Activated naive CD8-positive, alpha-beta T cell (primary cell): ENCODE measurements at regions not wholly inside any gene's neighbourhood (a gene's known extent, or its start where the extent isn't known, plus 50 kb on each side); places are given as distances from the start of the nearest gene placed in this dataset.
"Not testable (repeated sequence)": the region's sequence is repeated elsewhere in the genome, so short reads cannot be mapped to it uniquely, and the experiment has no call there.

ENCODE experiments used
- H3K27ac Mint-ChIP-seq: one replicate; pipeline ENCODE4 v1.8.0; 2021; ENCODE audit warnings: mixed read lengths
- H3K27me3 Mint-ChIP-seq: one replicate; pipeline ENCODE4 v1.8.0; 2021; ENCODE audit warnings: mixed read lengths
- H3K36me3 Mint-ChIP-seq: one replicate; pipeline ENCODE4 v1.8.0; 2021; ENCODE audit warnings: mixed read lengths
- H3K4me1 Mint-ChIP-seq: one replicate; pipeline ENCODE4 v1.8.0; 2021; ENCODE audit warnings: low read depth, mixed read lengths
- H3K4me3 Mint-ChIP-seq: one replicate; pipeline ENCODE4 v1.8.0; 2021; ENCODE audit warnings: mild to moderate bottlenecking, mixed read lengths
- H3K9me3 Mint-ChIP-seq: one replicate; pipeline ENCODE4 v1.8.0; 2021; ENCODE audit warnings: low read depth, mixed read lengths

DNA sequence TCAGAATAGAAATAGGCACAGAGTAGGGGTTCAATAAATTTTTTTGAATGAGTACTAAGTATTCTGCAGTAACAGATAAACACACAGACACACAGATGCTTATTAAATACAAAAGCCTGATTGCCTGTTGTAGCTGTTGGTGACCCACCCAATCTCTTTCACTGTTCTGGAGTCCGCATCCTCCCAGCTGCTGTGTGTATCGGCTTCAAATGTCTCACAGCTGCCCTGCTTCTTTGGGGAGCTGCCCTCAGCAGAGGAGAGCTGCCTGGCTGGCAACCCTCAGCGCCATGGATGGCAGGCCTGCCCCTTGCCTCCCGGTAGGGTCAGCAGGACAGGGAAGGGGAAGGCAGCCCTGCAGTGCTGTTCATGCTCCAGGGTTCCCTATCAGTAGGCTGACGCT, 50.5 kb upstream of the PRNP start:
- Mint-ChIP-seq H3K36me3 (no peaks in the 10 kb centered on the region), H3K9me3 (no peaks in the 10 kb centered on the region), H3K4me3 (no peak overlapping the region), H3K4me1 (no peaks in the 10 kb centered on the region), H3K27ac (no peak overlapping the region), H3K27me3 (no peaks in the 10 kb centered on the region)

DNA sequence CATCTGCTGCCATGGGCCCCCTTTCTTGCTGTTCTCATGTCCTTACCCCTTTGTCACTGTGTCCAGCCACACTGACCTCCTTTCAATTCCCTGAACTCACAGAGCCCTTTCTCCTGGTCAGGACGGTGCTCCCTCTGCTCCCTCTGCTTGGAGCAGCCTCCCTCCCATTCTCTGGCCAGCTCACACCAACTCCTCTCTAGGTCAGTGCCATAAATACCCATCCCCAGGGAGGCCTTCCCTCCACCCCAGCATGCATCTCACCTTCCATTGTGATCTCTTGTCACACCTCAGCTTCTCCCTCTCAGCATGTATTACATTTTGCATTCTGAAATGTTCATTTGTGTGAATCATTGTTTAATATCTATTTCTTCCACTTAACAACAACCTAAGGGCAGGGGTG, 50.9 kb upstream of the PRNP start:
- H3K4me3 Mint-ChIP-seq: no peak overlapping the region
- H3K36me3 Mint-ChIP-seq: no peaks in the 10 kb centered on the region
- H3K27ac Mint-ChIP-seq: no peak overlapping the region
- no peaks in the 10 kb centered on the region for H3K4me1 Mint-ChIP-seq
- no peaks in the 10 kb centered on the region for H3K27me3 Mint-ChIP-seq
- no peaks in the 10 kb centered on the region for H3K9me3 Mint-ChIP-seq

- H3K9me3 Mint-ChIP-seq: no peaks in the 10 kb centered on the region
- no peaks in the 10 kb centered on the region for H3K4me1 Mint-ChIP-seq
- no peak overlapping the region for H3K4me3 Mint-ChIP-seq
- H3K27ac Mint-ChIP-seq: no peak overlapping the region
- no peaks in the 10 kb centered on the region for H3K36me3 Mint-ChIP-seq
- H3K27me3 Mint-ChIP-seq: no peaks in the 10 kb centered on the region
These were observed 52.5 kb upstream of the PRNP start for GRCh38 chr20:4633780-4634179.

GRCh38 chr20:4633379-4633778, 52.9 kb upstream of the PRNP start:
- H3K27ac Mint-ChIP-seq: no peak overlapping the region
- H3K36me3 Mint-ChIP-seq: no peaks in the 10 kb centered on the region
- H3K4me3 Mint-ChIP-seq: no peak overlapping the region
- no peaks in the 10 kb centered on the region for H3K4me1 Mint-ChIP-seq
- H3K9me3 Mint-ChIP-seq: no peaks in the 10 kb centered on the region
- no peaks in the 10 kb centered on the region for H3K27me3 Mint-ChIP-seq

DNA sequence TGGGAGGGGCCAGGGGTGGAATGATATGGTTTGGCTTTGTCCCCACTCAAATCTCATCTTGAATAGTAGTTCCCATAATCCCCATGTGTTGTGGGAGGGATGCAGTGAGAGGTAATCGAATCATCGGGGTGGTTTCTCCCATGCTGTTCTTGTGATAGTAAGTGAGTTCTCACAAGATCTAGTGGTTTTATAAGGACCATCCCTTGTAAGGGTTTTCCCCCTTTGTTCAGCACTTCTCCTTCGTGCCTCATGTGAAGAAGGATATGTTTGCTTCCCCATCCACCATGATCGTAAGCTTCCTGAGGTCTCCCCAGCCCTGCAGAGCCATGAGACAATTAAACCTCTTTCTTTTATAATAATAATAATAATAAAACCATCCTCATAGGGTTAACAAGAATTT, 53.4 kb upstream of the PRNP start:
- no peaks in the 10 kb centered on the region for H3K4me1 Mint-ChIP-seq
- no peaks in the 10 kb centered on the region for H3K9me3 Mint-ChIP-seq
- no peaks in the 10 kb centered on the region for H3K27me3 Mint-ChIP-seq
- no peak overlapping the region for H3K4me3 Mint-ChIP-seq
- no peak overlapping the region for H3K27ac Mint-ChIP-seq
- no peaks in the 10 kb centered on the region for H3K36me3 Mint-ChIP-seq

- H3K27me3 Mint-ChIP-seq: peaks cover 11% of the 10 kb centered on the region
- H3K9me3 Mint-ChIP-seq: no peaks in the 10 kb centered on the region
- no peak overlapping the region for H3K4me3 Mint-ChIP-seq
- H3K4me1 Mint-ChIP-seq: no peaks in the 10 kb centered on the region
- no peak overlapping the region for H3K27ac Mint-ChIP-seq
- H3K36me3 Mint-ChIP-seq: peaks cover 4% of the 10 kb centered on the region
These were observed 60.0 kb upstream of the PRNP start for GRCh38 chr20:4626228-4626627.

DNA sequence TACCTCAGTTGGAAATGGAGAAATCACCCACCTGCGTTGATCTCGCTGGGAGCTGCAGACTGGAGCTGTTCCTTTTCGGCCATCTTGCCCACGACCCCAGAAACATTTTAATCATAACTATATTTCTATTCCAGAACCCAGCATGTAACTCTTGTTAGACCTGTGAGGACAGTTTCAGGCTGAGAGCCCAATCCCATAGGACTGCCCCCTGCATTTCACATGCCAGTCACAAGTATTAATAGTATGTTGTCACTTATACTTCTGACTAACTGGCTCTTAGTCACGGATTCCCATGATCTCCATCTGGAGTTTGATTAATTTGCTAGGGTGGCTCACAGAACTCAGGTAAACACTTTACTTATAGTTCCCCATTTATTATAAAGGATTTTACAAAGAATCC, 60.6 kb upstream of the PRNP start:
- H3K4me1 Mint-ChIP-seq: no peaks in the 10 kb centered on the region
- peaks cover 4% of the 10 kb centered on the region for H3K36me3 Mint-ChIP-seq
- no peak overlapping the region for H3K4me3 Mint-ChIP-seq
- H3K27ac Mint-ChIP-seq: no peak overlapping the region
- H3K9me3 Mint-ChIP-seq: no peaks in the 10 kb centered on the region
- peaks cover 11% of the 10 kb centered on the region for H3K27me3 Mint-ChIP-seq

GRCh38 chr20:4624675-4625336, 61.5 kb upstream of the PRNP start:
- H3K27ac Mint-ChIP-seq, H3K4me3 Mint-ChIP-seq, H3K9me3 Mint-ChIP-seq, H3K4me1 Mint-ChIP-seq, H3K36me3 Mint-ChIP-seq: not testable (repeated sequence)
- H3K27me3 Mint-ChIP-seq: peaks cover 11% of the 10 kb centered on the region

- not testable (repeated sequence) for H3K27ac Mint-ChIP-seq, H3K4me1 Mint-ChIP-seq, H3K36me3 Mint-ChIP-seq, H3K9me3 Mint-ChIP-seq, H3K27me3 Mint-ChIP-seq, H3K4me3 Mint-ChIP-seq
These were observed 67.1 kb upstream of the PRNP start for GRCh38 chr20:4619144-4619543.

GRCh38 chr20:4617484-4617883, 68.8 kb upstream of the PRNP start:
- H3K9me3 Mint-ChIP-seq: no peaks in the 10 kb centered on the region
- no peak overlapping the region for H3K27ac Mint-ChIP-seq
- no peaks in the 10 kb centered on the region for H3K4me1 Mint-ChIP-seq
- peaks cover 3% of the 10 kb centered on the region for H3K27me3 Mint-ChIP-seq
- peaks cover 2% of the 10 kb centered on the region for H3K36me3 Mint-ChIP-seq
- H3K4me3 Mint-ChIP-seq: no peak overlapping the region

GRCh38 chr20:4617019-4617418, 69.2 kb upstream of the PRNP start:
- H3K4me3 Mint-ChIP-seq: no peak overlapping the region
- no peaks in the 10 kb centered on the region for H3K9me3 Mint-ChIP-seq
- H3K4me1 Mint-ChIP-seq: no peaks in the 10 kb centered on the region
- no peaks in the 10 kb centered on the region for H3K36me3 Mint-ChIP-seq
- no peak overlapping the region for H3K27ac Mint-ChIP-seq
- no peaks in the 10 kb centered on the region for H3K27me3 Mint-ChIP-seq

GRCh38 chr20:4613718-4614620, 72.3 kb upstream of the PRNP start:
- Mint-ChIP-seq H3K9me3 (no peaks in the 10 kb centered on the region), H3K36me3 (no peaks in the 10 kb centered on the region), H3K27ac (no peak overlapping the region), H3K4me3 (no peak overlapping the region), H3K27me3 (no peaks in the 10 kb centered on the region), H3K4me1 (no peaks in the 10 kb centered on the region)

DNA sequence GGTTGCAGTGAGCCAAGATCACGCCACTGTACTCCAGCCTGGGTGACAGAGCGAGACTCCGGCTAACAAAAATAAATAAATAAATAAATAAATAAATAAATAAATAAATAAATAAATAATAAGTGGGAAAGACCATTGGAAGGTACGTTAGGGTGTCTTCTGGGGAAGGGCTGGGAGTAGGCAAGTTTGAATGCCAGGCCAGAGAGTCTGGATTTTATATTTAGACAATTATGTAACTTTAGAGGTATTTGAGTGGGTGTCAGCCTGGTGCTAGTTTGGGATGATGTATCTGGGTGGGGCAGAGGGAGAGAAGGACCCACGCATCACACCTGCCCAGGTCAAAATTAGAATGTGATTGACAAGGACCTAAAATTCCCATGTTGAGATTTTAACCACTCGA, 73.1 kb upstream of the PRNP start:
- no peaks in the 10 kb centered on the region for H3K4me1 Mint-ChIP-seq
- no peak overlapping the region for H3K27ac Mint-ChIP-seq
- H3K36me3 Mint-ChIP-seq: no peaks in the 10 kb centered on the region
- no peaks in the 10 kb centered on the region for H3K9me3 Mint-ChIP-seq
- no peaks in the 10 kb centered on the region for H3K27me3 Mint-ChIP-seq
- no peak overlapping the region for H3K4me3 Mint-ChIP-seq

GRCh38 chr20:4610871-4611270, 75.4 kb upstream of the PRNP start:
- no peak overlapping the region for H3K27ac Mint-ChIP-seq
- no peaks in the 10 kb centered on the region for H3K4me1 Mint-ChIP-seq
- no peak overlapping the region for H3K4me3 Mint-ChIP-seq
- H3K36me3 Mint-ChIP-seq: no peaks in the 10 kb centered on the region
- H3K9me3 Mint-ChIP-seq: no peaks in the 10 kb centered on the region
- peaks cover 2% of the 10 kb centered on the region for H3K27me3 Mint-ChIP-seq

DNA sequence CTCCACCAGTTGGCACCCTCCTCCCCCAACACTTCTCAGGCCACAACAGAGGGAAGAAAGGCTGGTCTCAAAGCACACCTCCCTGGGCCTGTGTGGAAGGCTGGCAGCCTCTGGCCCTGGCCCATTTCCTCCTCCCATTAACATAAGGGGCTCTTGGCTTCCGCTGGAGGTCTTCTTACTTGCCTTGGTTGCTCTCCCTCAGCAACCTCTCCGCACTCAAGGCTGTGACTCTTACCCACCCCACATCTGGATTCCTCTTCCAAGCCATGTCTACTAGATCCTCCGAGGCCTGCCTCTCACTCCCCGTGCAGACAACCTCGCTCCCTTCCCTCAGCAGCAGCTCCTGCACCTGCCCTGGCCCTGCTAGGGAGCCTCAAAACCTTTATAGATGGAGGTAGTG, 76.7 kb upstream of the PRNP start:
- Mint-ChIP-seq H3K27me3 (peaks cover 2% of the 10 kb centered on the region), H3K27ac (no peak overlapping the region), H3K4me3 (no peak overlapping the region), H3K4me1 (no peaks in the 10 kb centered on the region), H3K36me3 (no peaks in the 10 kb centered on the region), H3K9me3 (no peaks in the 10 kb centered on the region)

DNA sequence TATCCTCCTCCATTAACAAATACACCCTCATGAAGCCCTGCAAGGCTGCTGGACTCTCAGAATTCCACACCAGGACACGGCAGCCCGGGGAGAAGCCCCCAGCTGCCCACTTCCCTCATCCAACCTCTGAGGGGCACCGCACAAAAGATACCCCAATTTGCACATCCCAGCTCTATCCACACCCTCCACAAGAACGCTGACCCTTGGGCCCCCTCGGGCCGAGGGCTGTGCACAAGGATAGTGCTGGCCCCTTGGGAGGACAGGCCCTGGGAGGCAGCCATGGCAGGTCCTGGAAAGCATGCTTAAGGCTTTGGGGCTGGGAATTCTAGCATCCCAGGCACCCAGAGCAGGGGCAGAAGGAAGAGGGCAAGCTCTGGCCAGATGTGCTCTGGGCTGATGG, 77.4 kb upstream of the PRNP start:
- Mint-ChIP-seq H3K4me3 (no peak overlapping the region), H3K9me3 (no peaks in the 10 kb centered on the region), H3K4me1 (no peaks in the 10 kb centered on the region), H3K36me3 (no peaks in the 10 kb centered on the region), H3K27me3 (peaks cover 3% of the 10 kb centered on the region), H3K27ac (no peak overlapping the region)
